Astrocyte (in vitro differentiated cells and primary cell): ENCODE measurements at regions not wholly inside any gene's neighbourhood (a gene's known extent, or its start where the extent isn't known, plus 50 kb on each side); places are given as distances from the start of the nearest gene placed in this dataset.

Experiments used
- DNase-seq: peaks from one replicate; pipeline ENCODE4 v3.0.0-alpha.2; 2010; ENCODE audit warnings: low read depth
- FAIRE-seq: peaks from 2 replicates; lab custom pipeline; 2011; peaks lifted over from hg19 to GRCh38; lab: Jason Lieb, UNC
- H2AFZ ChIP-seq: 2 replicates; pipeline ENCODE4 v1.6.0; 2012; ENCODE audit warnings: low read depth, low read length, inconsistent platforms
- H3K27ac ChIP-seq: 2 replicates; pipeline ENCODE4 v1.5.1; 2011; ENCODE audit warnings: low read depth, low read length, inconsistent platforms
- H3K27me3 ChIP-seq: 2 replicates; pipeline ENCODE4 v1.6.0; 2011; ENCODE audit warnings: low read length, inconsistent platforms; ENCODE audit not compliant: insufficient read depth
- H3K36me3 ChIP-seq: 2 replicates; pipeline ENCODE4 v1.5.1; 2011; ENCODE audit warnings: low read length, inconsistent platforms; ENCODE audit not compliant: insufficient read depth
- H3K4me1 ChIP-seq: 2 replicates; pipeline ENCODE4 v1.5.1; 2011; ENCODE audit warnings: low read length, inconsistent platforms; ENCODE audit not compliant: insufficient read depth
- H3K4me2 ChIP-seq: 2 replicates; pipeline ENCODE4 v1.6.0; 2012; ENCODE audit warnings: low read length, inconsistent platforms
- H3K4me3 ChIP-seq: 2 replicates; pipeline ENCODE4 v1.5.1; 2011; ENCODE audit warnings: low read depth, mild to moderate bottlenecking, low read length, inconsistent platforms; ENCODE audit not compliant: insufficient read depth
- H3K79me2 ChIP-seq: 2 replicates; pipeline ENCODE4 v1.6.0; 2012; ENCODE audit warnings: mild to moderate bottlenecking, low read length, inconsistent platforms; ENCODE audit not compliant: insufficient read depth
- H3K9ac ChIP-seq: 2 replicates; pipeline ENCODE4 v1.6.0; 2012; ENCODE audit warnings: mild to moderate bottlenecking, low read length, inconsistent platforms
- H3K9me3 ChIP-seq: 2 replicates; pipeline ENCODE4 v1.5.1; 2012; ENCODE audit warnings: low read depth, mild to moderate bottlenecking, low read length, inconsistent platforms; ENCODE audit not compliant: insufficient read depth
- H4K20me1 ChIP-seq: 2 replicates; pipeline ENCODE4 v1.6.0; 2012; ENCODE audit warnings: low read length, inconsistent platforms; ENCODE audit not compliant: insufficient read depth
- H3K27ac Mint-ChIP-seq: one replicate; pipeline ENCODE4 v1.8.0; 2021; ENCODE audit warnings: mild to moderate bottlenecking, mixed read lengths; ENCODE audit not compliant: unreplicated experiment
- H3K27me3 Mint-ChIP-seq: one replicate; pipeline ENCODE4 v1.8.0; 2021; ENCODE audit warnings: low read depth, mixed read lengths; ENCODE audit not compliant: unreplicated experiment
- H3K36me3 Mint-ChIP-seq: one replicate; pipeline ENCODE4 v1.8.0; 2021; ENCODE audit warnings: low read depth, mixed read lengths; ENCODE audit not compliant: unreplicated experiment
- H3K4me1 Mint-ChIP-seq: one replicate; pipeline ENCODE4 v1.8.0; 2021; ENCODE audit warnings: low read depth, mixed read lengths; ENCODE audit not compliant: unreplicated experiment
- H3K4me3 Mint-ChIP-seq: one replicate; pipeline ENCODE4 v1.8.0; 2021; ENCODE audit warnings: mild to moderate bottlenecking, moderate library complexity, mixed read lengths; ENCODE audit not compliant: unreplicated experiment
- H3K9me3 Mint-ChIP-seq: one replicate; pipeline ENCODE4 v1.8.0; 2021; ENCODE audit warnings: mild to moderate bottlenecking, mixed read lengths; ENCODE audit not compliant: unreplicated experiment
- CTCF ChIP-seq: IDR thresholded peaks from 2 replicates; pipeline ENCODE4 v1.5.1; 2011; ENCODE audit warnings: low read depth, mild to moderate bottlenecking, inconsistent platforms, low read length, moderate library complexity; ENCODE audit not compliant: insufficient read depth
- EZH2 ChIP-seq: IDR thresholded peaks from 2 replicates; pipeline ENCODE4 v1.6.1; 2012; ENCODE audit warnings: mild to moderate bottlenecking, low read length, inconsistent platforms; ENCODE audit not compliant: insufficient read depth

GRCh38 chr5:162484986-162485385, 417.4 kb downstream of the GABRG2 start:
- Histone ChIP-seq H3K27ac (no peak overlapping the region), H4K20me1 (no peaks in the 10 kb centered on the region), H3K9ac (no peak overlapping the region), H3K27me3 (no peaks in the 10 kb centered on the region), H3K4me2 (no peak overlapping the region), H3K4me1 (no peaks in the 10 kb centered on the region), H3K79me2 (no peaks in the 10 kb centered on the region), H3K36me3 (no peaks in the 10 kb centered on the region), H2AFZ (no peak overlapping the region), H3K4me3 (no peak overlapping the region), H3K9me3 (peaks cover 4% of the 10 kb centered on the region)
- H3K27ac Mint-ChIP-seq, result no peak overlapping the region
- H3K27me3 Mint-ChIP-seq, result no peaks in the 10 kb centered on the region
- FAIRE-seq, result no peak
- H3K4me3 Mint-ChIP-seq, result no peak overlapping the region
- no peaks in the 10 kb centered on the region for H3K9me3 Mint-ChIP-seq
- no peak for DNase-seq
- H3K36me3 Mint-ChIP-seq, result no peaks in the 10 kb centered on the region
- no peaks in the 10 kb centered on the region for H3K4me1 Mint-ChIP-seq
- no peak for TF ChIP-seq CTCF
- no peak for TF ChIP-seq EZH2

- no peak overlapping the region for H3K4me3 Mint-ChIP-seq
- Histone ChIP-seq H4K20me1 (no peaks in the 10 kb centered on the region), H3K27ac (no peak overlapping the region), H3K4me2 (no peak overlapping the region), H2AFZ (no peak overlapping the region), H3K4me1 (no peaks in the 10 kb centered on the region), H3K27me3 (no peaks in the 10 kb centered on the region), H3K9me3 (peaks cover 4% of the 10 kb centered on the region), H3K4me3 (no peak overlapping the region), H3K79me2 (no peaks in the 10 kb centered on the region), H3K36me3 (no peaks in the 10 kb centered on the region), H3K9ac (no peak overlapping the region)
- no peak for DNase-seq
- H3K27me3 Mint-ChIP-seq, result no peaks in the 10 kb centered on the region
- TF ChIP-seq EZH2, result no peak
- no peak for TF ChIP-seq CTCF
- H3K36me3 Mint-ChIP-seq, result no peaks in the 10 kb centered on the region
- no peaks in the 10 kb centered on the region for H3K9me3 Mint-ChIP-seq
- no peak overlapping the region for H3K27ac Mint-ChIP-seq
- no peaks in the 10 kb centered on the region for H3K4me1 Mint-ChIP-seq
- FAIRE-seq, result no peak
Observed at GRCh38 chr5:162485666-162486292, 418.2 kb downstream of the GABRG2 start.
